DOHH2 (cell line): ENCODE measurements at regions not wholly inside any gene's neighbourhood (a gene's known extent, or its start where the extent isn't known, plus 50 kb on each side); places are given as distances from the start of the nearest gene placed in this dataset.

ENCODE experiments used
- H3F3A ChIP-seq: fragments of 200-600 bp; sonication (generic), shearing (Covaris generic); 2 replicates; pipeline ENCODE4 v1.6.0; 2016; ENCODE audit warnings: antibody characterized with exemption, mild to moderate bottlenecking; ENCODE audit not compliant: control insufficient read depth, insufficient read depth
- H3K27ac ChIP-seq: fragments of 200-600 bp; sonication (generic); 2 replicates; pipeline ENCODE4 v1.5.1; 2014; ENCODE audit warnings: low read depth, mild to moderate bottlenecking, low read length, moderate library complexity
- H3K27me3 ChIP-seq: fragments of 200-600 bp; sonication (generic); 2 replicates; pipeline ENCODE4 v1.6.1; 2014; ENCODE audit warnings: mild to moderate bottlenecking, low read length, mixed read lengths; ENCODE audit not compliant: control insufficient read depth
- H3K36me3 ChIP-seq: fragments of 200-600 bp; sonication (generic); 2 replicates; pipeline ENCODE4 v1.6.1; 2014; ENCODE audit warnings: mild to moderate bottlenecking, low read length, moderate library complexity, mixed read lengths; ENCODE audit not compliant: control insufficient read depth
- H3K4me1 ChIP-seq: fragments of 200-600 bp; sonication (generic); 2 replicates; pipeline ENCODE4 v1.6.1; 2014; ENCODE audit warnings: mild to moderate bottlenecking, low read length, mixed read lengths; ENCODE audit not compliant: control insufficient read depth
- H3K4me2 ChIP-seq: fragments of 200-600 bp; sonication (generic); 2 replicates; pipeline ENCODE4 v1.6.0; 2014; ENCODE audit warnings: mild to moderate bottlenecking, low read length, moderate library complexity
- H3K4me3 ChIP-seq: fragments of 200-600 bp; sonication (generic); 2 replicates; pipeline ENCODE4 v1.5.1; 2014; ENCODE audit warnings: mild to moderate bottlenecking, low read length, mixed read lengths
- H3K79me2 ChIP-seq: fragments of 200-600 bp; sonication (generic); 2 replicates; pipeline ENCODE4 v1.6.1; 2014; ENCODE audit warnings: mild to moderate bottlenecking, low read length, mixed read lengths; ENCODE audit not compliant: control insufficient read depth
- H3K9me2 ChIP-seq: fragments of 200-600 bp; sonication (generic); replicated peaks from 2 replicates; pipeline ENCODE4 v1.6.1; 2014; ENCODE audit warnings: mild to moderate bottlenecking, low read length, mixed read lengths; ENCODE audit not compliant: control insufficient read depth
- H3K9me3 ChIP-seq: fragments of 200-600 bp; sonication (generic); 2 replicates; pipeline ENCODE4 v1.6.1; 2014; ENCODE audit warnings: antibody characterized with exemption, low read length, mixed read lengths; ENCODE audit not compliant: control insufficient read depth, insufficient read depth
- H4K20me1 ChIP-seq: fragments of 200-600 bp; sonication (generic); 2 replicates; pipeline ENCODE4 v1.6.0; 2014; ENCODE audit warnings: low read depth, mild to moderate bottlenecking, antibody characterized with exemption, low read length, moderate library complexity; ENCODE audit not compliant: control insufficient read depth, insufficient read depth
- CTCF ChIP-seq: fragments of 200-600 bp; sonication (generic); IDR thresholded peaks from one replicate; pipeline ENCODE4 v1.5.1; 2014; ENCODE audit warnings: antibody characterized with exemption, mild to moderate bottlenecking, low read depth, low read length; ENCODE audit not compliant: poor library complexity, severe bottlenecking
- EZH2phosphoT487 ChIP-seq: fragments of 200-600 bp; sonication (generic); IDR thresholded peaks from 2 replicates; pipeline ENCODE4 v1.6.1; 2017; ENCODE audit warnings: borderline replicate concordance, mild to moderate bottlenecking, antibody characterized with exemption, low read length, moderate library complexity, mixed read lengths

- Histone ChIP-seq H3K9me3 (no peaks in the 10 kb centered on the region), H3K4me2 (no peak overlapping the region), H3K9me2 (no peaks in the 10 kb centered on the region), H3K27me3 (no peaks in the 10 kb centered on the region), H3F3A (no peaks in the 10 kb centered on the region), H3K4me3 (no peak overlapping the region), H4K20me1 (no peaks in the 10 kb centered on the region), H3K4me1 (no peaks in the 10 kb centered on the region), H3K36me3 (no peaks in the 10 kb centered on the region), H3K79me2 (no peaks in the 10 kb centered on the region), H3K27ac (no peak overlapping the region)
- TF ChIP-seq CTCF: no peak
- TF ChIP-seq EZH2phosphoT487: no peak
These were observed 436.0 kb downstream of the ZNF608 start for GRCh38 chr5:124310453-124310852.

GRCh38 chr5:124309241-124309980 lies 437.0 kb downstream of the ZNF608 start:
- Histone ChIP-seq H3K79me2 (no peaks in the 10 kb centered on the region), H4K20me1 (no peaks in the 10 kb centered on the region), H3K36me3 (no peaks in the 10 kb centered on the region), H3K27ac (no peak overlapping the region), H3K27me3 (no peaks in the 10 kb centered on the region), H3K4me3 (no peak overlapping the region), H3F3A (no peaks in the 10 kb centered on the region), H3K9me3 (no peaks in the 10 kb centered on the region), H3K4me1 (no peaks in the 10 kb centered on the region), H3K9me2 (no peaks in the 10 kb centered on the region), H3K4me2 (no peak overlapping the region)
- no peak for TF ChIP-seq EZH2phosphoT487
- no peak for TF ChIP-seq CTCF

- Histone ChIP-seq H4K20me1 (no peaks in the 10 kb centered on the region), H3K27me3 (no peaks in the 10 kb centered on the region), H3K9me3 (no peaks in the 10 kb centered on the region), H3K36me3 (no peaks in the 10 kb centered on the region), H3K27ac (no peak overlapping the region), H3K4me3 (no peak overlapping the region), H3K4me2 (no peak overlapping the region), H3K4me1 (no peaks in the 10 kb centered on the region), H3F3A (no peaks in the 10 kb centered on the region), H3K9me2 (no peaks in the 10 kb centered on the region), H3K79me2 (no peaks in the 10 kb centered on the region)
- no peak for TF ChIP-seq EZH2phosphoT487
- no peak for TF ChIP-seq CTCF
These were observed 443.1 kb downstream of the ZNF608 start for GRCh38 chr5:124303366-124303765.
